ENCODE measurements at regions not wholly inside any gene's neighbourhood (a gene's known extent, or its start where the extent isn't known, plus 50 kb on each side); places are given as distances from the start of the nearest gene placed in this dataset.
"Not testable (repeated sequence)": the region's sequence is repeated elsewhere in the genome, so short reads cannot be mapped to it uniquely, and the experiment has no call there.

DNA sequence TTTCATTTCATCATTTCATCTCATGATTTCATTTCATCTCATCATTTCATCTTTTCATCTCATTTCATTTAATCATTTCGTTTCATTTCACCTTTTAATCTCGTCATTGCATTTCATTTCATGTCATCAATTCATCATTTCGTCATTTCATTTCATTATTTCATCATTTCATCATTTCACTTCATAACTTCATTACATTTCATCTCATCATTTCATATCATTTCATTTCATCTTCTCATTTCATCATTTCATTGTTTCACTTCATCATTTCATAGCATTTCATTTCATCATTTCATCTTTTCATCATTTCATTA is 131.6 kb downstream of the ZNF92 start:
- H3K9ac ChIP-seq (ENCODE audit: low read length); H2BK15ac ChIP-seq (replicated peaks; ENCODE audit: low read depth); H3K56ac ChIP-seq (ENCODE audit: low read length); H3K4me2 ChIP-seq (ENCODE audit: low read length); H3K79me1 ChIP-seq (ENCODE audit: low read length); H4K5ac ChIP-seq (ENCODE audit: low read length); H2AK5ac ChIP-seq (ENCODE audit: low read length); H3K27ac ChIP-seq (ENCODE audit: low read depth, low read length); H2BK5ac ChIP-seq (ENCODE audit: low read length); H3K4me3 ChIP-seq (ENCODE audit: low read length); H4K8ac ChIP-seq (ENCODE audit: low read depth, low read length); H3K4ac ChIP-seq (ENCODE audit: low read depth, low read length); H3K4me1 ChIP-seq (ENCODE audit: control insufficient read depth, low read depth, low read length); DNase-seq; H3K18ac ChIP-seq (ENCODE audit: low read length); H2BK120ac ChIP-seq (ENCODE audit: low read depth, low read length); H3K23ac ChIP-seq (ENCODE audit: low read length); H3K36me3 ChIP-seq (ENCODE audit: control insufficient read depth, insufficient read depth, low read length); H3K79me2 ChIP-seq (ENCODE audit: control insufficient read depth, insufficient read depth, low read length): not testable (repeated sequence)
- H3K27me3 ChIP-seq (ENCODE audit: insufficient read depth, low read length, poor library complexity): peaks cover 12% of the 10 kb centered on the region
- WGBS (ENCODE audit: extremely low coverage, insufficient coverage, low lambda C conversion rate): 91% methylated on average over 3 of the region's 3 CpGs

GRCh38 chr7:65508581-65509367 is 135.1 kb downstream of the ZNF92 start:
- not testable (repeated sequence) for H3K56ac ChIP-seq (ENCODE audit: low read length); H4K8ac ChIP-seq (ENCODE audit: low read depth, low read length); DNase-seq; H3K4ac ChIP-seq (ENCODE audit: low read depth, low read length); H2BK5ac ChIP-seq (ENCODE audit: low read length); H3K4me2 ChIP-seq (ENCODE audit: low read length); H3K23ac ChIP-seq (ENCODE audit: low read length); H4K5ac ChIP-seq (ENCODE audit: low read length); H2BK15ac ChIP-seq (replicated peaks; ENCODE audit: low read depth); H2BK120ac ChIP-seq (ENCODE audit: low read depth, low read length); H3K4me3 ChIP-seq (ENCODE audit: low read length); H3K4me1 ChIP-seq (ENCODE audit: control insufficient read depth, low read depth, low read length); H3K79me2 ChIP-seq (ENCODE audit: control insufficient read depth, insufficient read depth, low read length); H3K27ac ChIP-seq (ENCODE audit: low read depth, low read length); H3K9ac ChIP-seq (ENCODE audit: low read length); H2AK5ac ChIP-seq (ENCODE audit: low read length); H3K36me3 ChIP-seq (ENCODE audit: control insufficient read depth, insufficient read depth, low read length); H3K79me1 ChIP-seq (ENCODE audit: low read length); H3K18ac ChIP-seq (ENCODE audit: low read length)
- H3K27me3 ChIP-seq (ENCODE audit: insufficient read depth, low read length, poor library complexity): peaks cover 12% of the 10 kb centered on the region
- no CpG with 5 or more reads among the region's 85 CpGs for WGBS (ENCODE audit: extremely low coverage, insufficient coverage, low lambda C conversion rate)

GRCh38 chr7:65509368-65510186 is 135.9 kb downstream of the ZNF92 start:
- H3K4me1 ChIP-seq (ENCODE audit: control insufficient read depth, low read depth, low read length): no peaks in the 10 kb centered on the region
- no peak overlapping the region for H3K4ac ChIP-seq (ENCODE audit: low read depth, low read length)
- H3K79me2 ChIP-seq (ENCODE audit: control insufficient read depth, insufficient read depth, low read length): no peaks in the 10 kb centered on the region
- H3K79me1 ChIP-seq (ENCODE audit: low read length): no peaks in the 10 kb centered on the region
- no peaks in the 10 kb centered on the region for H3K36me3 ChIP-seq (ENCODE audit: control insufficient read depth, insufficient read depth, low read length)
- H4K5ac ChIP-seq (ENCODE audit: low read length): no peak overlapping the region
- H3K9ac ChIP-seq (ENCODE audit: low read length): no peak overlapping the region
- H2BK15ac ChIP-seq (replicated peaks; ENCODE audit: low read depth): no peak overlapping the region
- no peak overlapping the region for H3K23ac ChIP-seq (ENCODE audit: low read length)
- H3K4me3 ChIP-seq (ENCODE audit: low read length): no peak overlapping the region
- H3K27ac ChIP-seq (ENCODE audit: low read depth, low read length): no peak overlapping the region
- WGBS (ENCODE audit: extremely low coverage, insufficient coverage, low lambda C conversion rate): no CpG with 5 or more reads among the region's 85 CpGs
- no peak overlapping the region for H2BK5ac ChIP-seq (ENCODE audit: low read length)
- peak; percentile 16 for DNase-seq
- no peak overlapping the region for H3K56ac ChIP-seq (ENCODE audit: low read length)
- H4K8ac ChIP-seq (ENCODE audit: low read depth, low read length): no peak overlapping the region
- H3K4me2 ChIP-seq (ENCODE audit: low read length): no peak overlapping the region
- H2AK5ac ChIP-seq (ENCODE audit: low read length): no peak overlapping the region
- H3K27me3 ChIP-seq (ENCODE audit: insufficient read depth, low read length, poor library complexity): peaks cover 12% of the 10 kb centered on the region
- no peak overlapping the region for H2BK120ac ChIP-seq (ENCODE audit: low read depth, low read length)
- no peak overlapping the region for H3K18ac ChIP-seq (ENCODE audit: low read length)

- not testable (repeated sequence) for H4K5ac ChIP-seq (ENCODE audit: low read length); DNase-seq; H2BK15ac ChIP-seq (replicated peaks; ENCODE audit: low read depth); H3K4ac ChIP-seq (ENCODE audit: low read depth, low read length); H3K79me1 ChIP-seq (ENCODE audit: low read length); H3K4me3 ChIP-seq (ENCODE audit: low read length); H3K9ac ChIP-seq (ENCODE audit: low read length); H4K8ac ChIP-seq (ENCODE audit: low read depth, low read length); H2AK5ac ChIP-seq (ENCODE audit: low read length); H2BK5ac ChIP-seq (ENCODE audit: low read length); H2BK120ac ChIP-seq (ENCODE audit: low read depth, low read length); H3K4me2 ChIP-seq (ENCODE audit: low read length); H3K4me1 ChIP-seq (ENCODE audit: control insufficient read depth, low read depth, low read length); H3K56ac ChIP-seq (ENCODE audit: low read length); H3K27ac ChIP-seq (ENCODE audit: low read depth, low read length); H3K36me3 ChIP-seq (ENCODE audit: control insufficient read depth, insufficient read depth, low read length); H3K79me2 ChIP-seq (ENCODE audit: control insufficient read depth, insufficient read depth, low read length); H3K23ac ChIP-seq (ENCODE audit: low read length); H3K18ac ChIP-seq (ENCODE audit: low read length)
- peaks cover 12% of the 10 kb centered on the region for H3K27me3 ChIP-seq (ENCODE audit: insufficient read depth, low read length, poor library complexity)
- no CpG with 5 or more reads among the region's 1 CpG for WGBS (ENCODE audit: extremely low coverage, insufficient coverage, low lambda C conversion rate)
These were observed 136.5 kb downstream of the ZNF92 start for GRCh38 chr7:65510187-65510538.

DNA sequence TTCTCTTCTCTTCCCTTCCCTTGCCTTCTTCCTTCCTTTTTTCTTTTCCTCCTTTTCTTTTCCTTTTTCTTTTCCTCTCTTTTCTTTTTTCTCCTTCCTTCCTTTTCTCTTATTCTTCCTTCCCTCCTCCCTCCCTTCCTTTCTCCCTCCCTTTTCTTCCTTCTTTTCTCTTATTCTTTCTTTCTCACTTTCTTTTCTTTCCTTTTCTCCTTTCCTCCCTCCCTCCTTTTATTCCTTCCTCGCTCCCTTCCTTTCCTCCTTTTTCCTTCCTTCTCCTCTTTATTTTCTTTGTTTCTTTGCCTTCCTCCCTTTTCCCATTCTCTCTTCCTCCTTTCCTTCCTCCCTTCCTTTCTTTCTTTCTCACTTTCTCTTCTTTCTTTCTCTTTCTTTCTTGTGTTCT is 146.1 kb downstream of the ZNF92 start:
- H2BK120ac ChIP-seq (ENCODE audit: low read depth, low read length); H3K56ac ChIP-seq (ENCODE audit: low read length); H3K18ac ChIP-seq (ENCODE audit: low read length); H2BK15ac ChIP-seq (replicated peaks; ENCODE audit: low read depth); H3K79me2 ChIP-seq (ENCODE audit: control insufficient read depth, insufficient read depth, low read length); H4K5ac ChIP-seq (ENCODE audit: low read length); H3K4me2 ChIP-seq (ENCODE audit: low read length); H3K79me1 ChIP-seq (ENCODE audit: low read length); H3K23ac ChIP-seq (ENCODE audit: low read length); H3K9ac ChIP-seq (ENCODE audit: low read length); H3K4me3 ChIP-seq (ENCODE audit: low read length); DNase-seq; H3K4me1 ChIP-seq (ENCODE audit: control insufficient read depth, low read depth, low read length); H3K36me3 ChIP-seq (ENCODE audit: control insufficient read depth, insufficient read depth, low read length); H2BK5ac ChIP-seq (ENCODE audit: low read length); H3K4ac ChIP-seq (ENCODE audit: low read depth, low read length); H4K8ac ChIP-seq (ENCODE audit: low read depth, low read length); H2AK5ac ChIP-seq (ENCODE audit: low read length); H3K27ac ChIP-seq (ENCODE audit: low read depth, low read length); H3K27me3 ChIP-seq (ENCODE audit: insufficient read depth, low read length, poor library complexity): not testable (repeated sequence)
- 61% methylated on average over 1 of the region's 1 CpG for WGBS (ENCODE audit: extremely low coverage, insufficient coverage, low lambda C conversion rate)

All from mesendoderm (in vitro differentiated cells).